K562 (cell line): ENCODE measurements at regions not wholly inside any gene's neighbourhood (a gene's known extent, or its start where the extent isn't known, plus 50 kb on each side); places are given as distances from the start of the nearest gene placed in this dataset.

Experiments
- ARHGAP35 ChIP-seq: fragments of 450-650 bp; IDR thresholded peaks from 2 replicates; pipeline ENCODE4 v1.6.1; 2018; ENCODE audit not compliant: partially characterized antibody
- ARID1B ChIP-seq: fragments of 450-650 bp; IDR thresholded peaks from 2 replicates; pipeline ENCODE4 v1.6.1; 2016; ENCODE audit warnings: antibody characterized with exemption, mild to moderate bottlenecking, inconsistent platforms
- CBFA2T3 ChIP-seq: fragments of 450-650 bp; IDR thresholded peaks from 2 replicates; pipeline ENCODE4 v1.6.1; 2017
- MECOM ChIP-seq: fragments of 250-450 bp; sonication (Bioruptor Pico); IDR thresholded peaks from 2 replicates; pipeline ENCODE4 v1.8.0; 2022; ENCODE audit warnings: inconsistent platforms
- SRF ChIP-seq, 2 experiments: fragments of 250-450, 450-650 bp in 1 of 2; sonication (Bioruptor Pico) in 1 of 2; sonication (generic) in 1 of 2; formaldehyde crosslinking; IDR thresholded peaks; 2 replicates each; pipeline versions ENCODE4 v1.5.0 to v1.5.1; 2020 to 2022; ENCODE audit warnings: mild to moderate bottlenecking in 1 of 2, missing genetic modification reagents in 1 of 2
- ZNF584 ChIP-seq: fragments of 200-800 bp; sonication (Bioruptor generic); IDR thresholded peaks from 2 replicates; pipeline ENCODE4 v1.6.1; 2016; ENCODE audit warnings: low read depth, mild to moderate bottlenecking, missing genetic modification characterization, missing compliant biosample characterization
- TF ChIP-seq, protein P1 (sequence below): fragments of 200-600 bp; sonication (generic); IDR thresholded peaks from one replicate; pipeline ENCODE4 v1.6.1; 2012; ENCODE audit warnings: mild to moderate bottlenecking, low read depth, low read length, inconsistent platforms

- no peak for TF ChIP-seq SRF (CRISPR knock-in tag; IDR thresholded peaks at IDR 0.05)
- no peak for TF ChIP-seq ZNF584 (CRISPR knock-in tag)
- TF ChIP-seq, protein P1, sequence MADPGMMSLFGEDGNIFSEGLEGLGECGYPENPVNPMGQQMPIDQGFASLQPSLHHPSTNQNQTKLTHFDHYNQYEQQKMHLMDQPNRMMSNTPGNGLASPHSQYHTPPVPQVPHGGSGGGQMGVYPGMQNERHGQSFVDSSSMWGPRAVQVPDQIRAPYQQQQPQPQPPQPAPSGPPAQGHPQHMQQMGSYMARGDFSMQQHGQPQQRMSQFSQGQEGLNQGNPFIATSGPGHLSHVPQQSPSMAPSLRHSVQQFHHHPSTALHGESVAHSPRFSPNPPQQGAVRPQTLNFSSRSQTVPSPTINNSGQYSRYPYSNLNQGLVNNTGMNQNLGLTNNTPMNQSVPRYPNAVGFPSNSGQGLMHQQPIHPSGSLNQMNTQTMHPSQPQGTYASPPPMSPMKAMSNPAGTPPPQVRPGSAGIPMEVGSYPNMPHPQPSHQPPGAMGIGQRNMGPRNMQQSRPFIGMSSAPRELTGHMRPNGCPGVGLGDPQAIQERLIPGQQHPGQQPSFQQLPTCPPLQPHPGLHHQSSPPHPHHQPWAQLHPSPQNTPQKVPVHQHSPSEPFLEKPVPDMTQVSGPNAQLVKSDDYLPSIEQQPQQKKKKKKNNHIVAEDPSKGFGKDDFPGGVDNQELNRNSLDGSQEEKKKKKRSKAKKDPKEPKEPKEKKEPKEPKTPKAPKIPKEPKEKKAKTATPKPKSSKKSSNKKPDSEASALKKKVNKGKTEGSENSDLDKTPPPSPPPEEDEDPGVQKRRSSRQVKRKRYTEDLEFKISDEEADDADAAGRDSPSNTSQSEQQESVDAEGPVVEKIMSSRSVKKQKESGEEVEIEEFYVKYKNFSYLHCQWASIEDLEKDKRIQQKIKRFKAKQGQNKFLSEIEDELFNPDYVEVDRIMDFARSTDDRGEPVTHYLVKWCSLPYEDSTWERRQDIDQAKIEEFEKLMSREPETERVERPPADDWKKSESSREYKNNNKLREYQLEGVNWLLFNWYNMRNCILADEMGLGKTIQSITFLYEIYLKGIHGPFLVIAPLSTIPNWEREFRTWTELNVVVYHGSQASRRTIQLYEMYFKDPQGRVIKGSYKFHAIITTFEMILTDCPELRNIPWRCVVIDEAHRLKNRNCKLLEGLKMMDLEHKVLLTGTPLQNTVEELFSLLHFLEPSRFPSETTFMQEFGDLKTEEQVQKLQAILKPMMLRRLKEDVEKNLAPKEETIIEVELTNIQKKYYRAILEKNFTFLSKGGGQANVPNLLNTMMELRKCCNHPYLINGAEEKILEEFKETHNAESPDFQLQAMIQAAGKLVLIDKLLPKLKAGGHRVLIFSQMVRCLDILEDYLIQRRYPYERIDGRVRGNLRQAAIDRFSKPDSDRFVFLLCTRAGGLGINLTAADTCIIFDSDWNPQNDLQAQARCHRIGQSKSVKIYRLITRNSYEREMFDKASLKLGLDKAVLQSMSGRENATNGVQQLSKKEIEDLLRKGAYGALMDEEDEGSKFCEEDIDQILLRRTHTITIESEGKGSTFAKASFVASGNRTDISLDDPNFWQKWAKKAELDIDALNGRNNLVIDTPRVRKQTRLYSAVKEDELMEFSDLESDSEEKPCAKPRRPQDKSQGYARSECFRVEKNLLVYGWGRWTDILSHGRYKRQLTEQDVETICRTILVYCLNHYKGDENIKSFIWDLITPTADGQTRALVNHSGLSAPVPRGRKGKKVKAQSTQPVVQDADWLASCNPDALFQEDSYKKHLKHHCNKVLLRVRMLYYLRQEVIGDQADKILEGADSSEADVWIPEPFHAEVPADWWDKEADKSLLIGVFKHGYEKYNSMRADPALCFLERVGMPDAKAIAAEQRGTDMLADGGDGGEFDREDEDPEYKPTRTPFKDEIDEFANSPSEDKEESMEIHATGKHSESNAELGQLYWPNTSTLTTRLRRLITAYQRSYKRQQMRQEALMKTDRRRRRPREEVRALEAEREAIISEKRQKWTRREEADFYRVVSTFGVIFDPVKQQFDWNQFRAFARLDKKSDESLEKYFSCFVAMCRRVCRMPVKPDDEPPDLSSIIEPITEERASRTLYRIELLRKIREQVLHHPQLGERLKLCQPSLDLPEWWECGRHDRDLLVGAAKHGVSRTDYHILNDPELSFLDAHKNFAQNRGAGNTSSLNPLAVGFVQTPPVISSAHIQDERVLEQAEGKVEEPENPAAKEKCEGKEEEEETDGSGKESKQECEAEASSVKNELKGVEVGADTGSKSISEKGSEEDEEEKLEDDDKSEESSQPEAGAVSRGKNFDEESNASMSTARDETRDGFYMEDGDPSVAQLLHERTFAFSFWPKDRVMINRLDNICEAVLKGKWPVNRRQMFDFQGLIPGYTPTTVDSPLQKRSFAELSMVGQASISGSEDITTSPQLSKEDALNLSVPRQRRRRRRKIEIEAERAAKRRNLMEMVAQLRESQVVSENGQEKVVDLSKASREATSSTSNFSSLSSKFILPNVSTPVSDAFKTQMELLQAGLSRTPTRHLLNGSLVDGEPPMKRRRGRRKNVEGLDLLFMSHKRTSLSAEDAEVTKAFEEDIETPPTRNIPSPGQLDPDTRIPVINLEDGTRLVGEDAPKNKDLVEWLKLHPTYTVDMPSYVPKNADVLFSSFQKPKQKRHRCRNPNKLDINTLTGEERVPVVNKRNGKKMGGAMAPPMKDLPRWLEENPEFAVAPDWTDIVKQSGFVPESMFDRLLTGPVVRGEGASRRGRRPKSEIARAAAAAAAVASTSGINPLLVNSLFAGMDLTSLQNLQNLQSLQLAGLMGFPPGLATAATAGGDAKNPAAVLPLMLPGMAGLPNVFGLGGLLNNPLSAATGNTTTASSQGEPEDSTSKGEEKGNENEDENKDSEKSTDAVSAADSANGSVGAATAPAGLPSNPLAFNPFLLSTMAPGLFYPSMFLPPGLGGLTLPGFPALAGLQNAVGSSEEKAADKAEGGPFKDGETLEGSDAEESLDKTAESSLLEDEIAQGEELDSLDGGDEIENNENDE, result no peak
- TF ChIP-seq ARID1B, result peak; percentile 52
- peak; percentile 81 for TF ChIP-seq CBFA2T3
- TF ChIP-seq ARHGAP35, result no peak
- peak; percentile 88 for TF ChIP-seq MECOM (CRISPR knock-in tag)
Measured at GRCh38 chr6:72534236-72534635, 87.6 kb upstream of the KCNQ5 start (continued).
